Gastrocnemius medialis (tissue), 4 donors: ENCODE measurements at regions not wholly inside any gene's neighbourhood (a gene's known extent, or its start where the extent isn't known, plus 50 kb on each side); places are given as distances from the start of the nearest gene placed in this dataset.

ENCODE experiments used
- CTCF ChIP-seq, 5 experiments: fragments of 450-650 bp in 3 of 5; fragments of 200-600 bp in 2 of 5; sonication (generic) in 2 of 5; IDR thresholded peaks in 4 of 5; conservative IDR thresholded peaks in 1 of 5; 1 replicate in 4 of 5; 2 replicates in 1 of 5; pipeline ENCODE4 v1.5.1; 2016 to 2019; ENCODE audit warnings: antibody characterized with exemption in 5 of 5, mild to moderate bottlenecking in 3 of 5, moderate library complexity in 3 of 5
- POLR2A ChIP-seq, 2 donors: fragments of 450-650 bp; IDR thresholded peaks; one replicate each; pipeline ENCODE4 v1.6.1; 2017; ENCODE audit warnings: antibody characterized with exemption in 2 of 2, mild to moderate bottlenecking in 2 of 2, moderate library complexity in 2 of 2

- no peak for TF ChIP-seq CTCF (IDR thresholded peaks at IDR 0.05 in 4 of 5, conservative IDR thresholded peaks at IDR 0.05 in 1 of 5)
- no peak for TF ChIP-seq POLR2A (IDR thresholded peaks at IDR 0.05)
Measured at GRCh38 chr5:67371924-67372323, 175.3 kb upstream of the CD180 start.
